ENCODE measurements at regions not wholly inside any gene's neighbourhood (a gene's known extent, or its start where the extent isn't known, plus 50 kb on each side); places are given as distances from the start of the nearest gene placed in this dataset.

DNA sequence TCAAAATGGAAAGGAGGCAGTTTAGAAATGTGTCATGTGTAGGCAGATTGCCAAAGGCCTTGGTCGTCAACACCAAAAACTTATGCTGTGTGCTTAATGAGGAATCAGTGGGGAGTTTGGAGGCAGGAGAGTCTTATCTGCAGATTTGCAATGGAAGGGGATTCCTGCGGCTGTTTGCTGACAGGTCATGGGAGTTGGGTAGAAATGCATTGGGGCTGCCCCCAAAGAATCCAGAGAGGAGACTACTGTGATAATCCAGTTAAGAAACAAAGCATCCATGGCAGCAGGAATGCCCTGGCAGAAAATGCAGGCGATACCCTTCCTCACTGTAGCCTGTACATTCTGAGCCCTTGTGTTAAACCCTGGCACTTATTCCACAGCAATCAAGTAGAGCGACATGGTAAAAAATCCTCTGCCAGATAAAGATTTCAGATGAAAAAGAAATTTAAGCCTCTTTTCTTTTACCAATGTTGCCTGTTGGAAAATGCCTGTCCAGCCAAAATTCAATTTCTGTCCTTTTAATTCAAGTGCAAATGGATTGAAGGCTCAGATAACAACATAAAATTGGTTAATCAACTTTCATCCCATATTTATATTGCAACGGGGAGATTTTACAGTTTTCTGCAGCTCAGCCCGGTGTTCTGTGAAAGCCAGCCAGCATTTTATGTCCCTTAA lies 491.0 kb upstream of the CDH5 start:
- DNase-seq = no peak

DNA sequence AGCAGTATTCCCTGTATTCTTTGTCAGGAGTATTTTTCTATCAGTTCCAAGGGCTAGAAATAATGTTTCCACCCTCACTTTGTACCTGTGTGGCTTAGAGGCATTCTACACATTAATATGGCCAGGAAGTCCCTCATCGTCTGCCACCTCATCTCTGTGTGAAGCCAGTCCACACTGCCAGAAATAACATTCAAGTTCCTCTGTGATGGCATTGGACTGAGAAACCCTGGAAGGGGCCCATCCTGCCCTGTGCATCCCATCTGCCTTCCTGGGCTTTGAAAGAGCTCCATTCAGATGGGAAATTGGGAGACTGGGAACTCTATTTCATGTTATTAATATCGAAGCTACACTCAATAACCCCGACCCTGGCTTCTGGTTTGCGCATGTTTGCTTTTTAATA lies 497.2 kb upstream of the CDH5 start:
- no peak for DNase-seq

DNA sequence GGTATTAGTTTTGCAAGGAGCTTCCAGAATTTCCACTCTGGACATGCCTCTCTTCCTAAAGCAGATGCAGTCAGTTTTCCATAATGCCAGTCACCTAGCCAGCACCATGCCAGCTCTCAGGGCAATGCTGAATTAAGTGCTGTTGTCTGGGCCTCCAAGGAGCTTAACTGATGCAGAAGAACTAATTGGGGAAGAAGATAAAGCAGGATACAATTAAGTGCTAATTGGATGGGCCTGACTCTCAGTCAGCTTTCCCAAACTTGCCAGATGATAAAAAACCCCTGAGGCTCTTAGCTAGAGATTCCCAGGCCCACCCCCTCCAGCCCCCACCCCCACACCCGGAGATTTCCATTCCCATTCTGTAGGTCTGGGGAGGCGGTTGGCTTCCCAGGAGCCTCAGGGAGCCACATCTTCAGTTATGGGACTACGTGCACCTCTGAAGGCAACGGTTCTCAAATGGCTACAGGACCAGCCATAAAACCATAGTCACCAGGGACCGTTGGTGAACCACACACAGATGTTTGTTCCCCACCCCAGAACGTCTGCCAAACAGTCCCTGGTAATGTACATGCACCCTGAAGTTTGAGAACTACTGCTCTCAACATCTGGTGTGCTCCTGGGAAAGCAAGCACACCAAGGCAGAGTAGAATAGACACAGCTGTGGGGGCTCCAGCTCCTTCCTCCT lies 499.1 kb upstream of the CDH5 start:
- DNase-seq = no peak

DNA sequence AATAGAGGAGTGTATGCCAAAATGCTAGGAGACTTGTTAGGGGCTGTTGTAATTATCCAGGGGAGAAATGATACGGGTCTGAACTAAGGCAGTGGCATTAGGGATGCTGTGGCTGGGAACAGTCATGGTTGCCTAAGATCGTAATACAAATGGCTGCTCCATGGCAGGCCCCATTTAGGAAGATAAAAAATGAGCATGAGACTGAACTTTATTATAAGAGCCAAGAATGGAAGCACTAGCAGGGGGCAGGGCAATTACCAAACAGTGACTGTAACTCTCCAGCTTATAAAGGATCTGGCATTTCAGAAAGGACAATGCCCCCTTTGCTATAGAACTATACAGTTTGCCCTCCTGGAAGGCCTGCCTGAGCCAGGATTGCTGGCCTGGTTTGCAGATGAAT lies 503.3 kb upstream of the CDH5 start:
- DNase-seq = no peak

DNA sequence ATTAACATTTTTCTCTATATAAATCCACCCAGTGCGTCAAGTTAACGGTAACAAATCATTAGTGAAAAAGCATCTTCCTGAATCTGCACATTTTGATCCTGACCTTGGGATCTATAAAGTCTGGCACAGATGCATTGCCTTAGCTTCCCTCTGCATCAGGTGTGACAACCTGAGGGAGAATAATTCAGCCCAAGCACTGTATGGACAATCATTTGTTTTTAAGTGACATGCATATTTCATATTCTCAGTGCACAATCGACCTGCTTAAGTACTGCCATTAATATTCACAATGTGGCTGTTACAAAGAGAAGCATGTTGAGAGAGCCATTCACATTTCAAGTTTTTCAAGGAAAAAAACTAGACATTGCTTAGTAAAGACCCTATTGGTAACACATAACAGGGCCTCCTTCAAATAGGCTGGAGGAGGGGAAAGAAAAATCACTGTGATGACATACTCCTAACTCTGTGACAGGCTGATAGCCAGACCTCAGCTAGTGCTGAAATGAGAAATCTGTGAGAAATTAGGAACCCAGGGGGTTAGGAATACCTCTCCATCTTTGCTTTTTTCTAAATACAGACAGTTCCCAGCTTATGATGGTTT lies 505.3 kb upstream of the CDH5 start:
- DNase-seq = no peak

DNA sequence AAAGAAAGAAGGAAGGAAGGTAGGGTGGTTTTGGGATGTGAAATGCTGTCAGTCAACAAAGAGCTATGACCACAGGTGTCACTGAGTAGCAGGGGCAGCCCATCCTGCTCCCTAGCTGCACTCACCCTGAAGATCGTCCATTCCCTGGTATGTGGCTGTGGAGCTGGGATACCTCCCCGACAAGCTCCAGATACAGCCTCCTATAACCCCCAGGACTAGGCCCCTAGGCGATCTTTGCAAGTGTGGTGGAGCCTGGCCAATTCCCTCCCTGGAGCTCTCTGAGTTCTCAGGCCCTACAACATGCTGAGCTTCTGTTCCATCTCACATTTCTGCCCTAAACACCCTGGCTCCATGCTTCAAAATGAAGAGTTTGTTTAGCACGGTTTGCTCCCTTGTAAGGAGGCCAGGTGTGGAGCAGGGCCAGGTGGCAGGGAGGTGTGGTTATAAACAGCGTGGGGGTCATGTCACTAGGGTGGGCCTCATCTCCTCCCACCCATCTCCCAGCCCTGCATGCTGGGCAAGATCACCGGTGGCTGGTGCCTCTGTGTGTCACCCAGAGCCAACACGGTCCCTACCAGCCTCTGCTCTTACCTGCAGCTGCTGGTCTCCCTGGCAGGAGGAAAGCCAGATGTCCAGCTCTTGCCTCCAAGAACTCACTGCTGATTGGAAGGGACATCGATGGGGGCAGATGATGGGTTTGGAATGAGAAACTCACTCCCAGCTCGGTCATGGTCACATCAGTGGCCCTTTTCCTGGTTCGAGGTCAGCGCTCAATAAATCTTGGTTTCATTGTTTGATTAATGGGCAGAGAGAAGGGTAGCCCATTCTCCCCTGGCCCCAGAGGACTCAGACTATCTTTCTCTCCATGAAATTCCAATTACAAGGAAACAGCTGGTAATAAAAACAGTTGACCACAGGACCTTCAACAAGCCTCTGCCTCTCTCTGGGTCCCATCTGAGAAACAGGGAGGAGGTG lies 511.0 kb upstream of the CDH5 start:
- no peak for DNase-seq

DNA sequence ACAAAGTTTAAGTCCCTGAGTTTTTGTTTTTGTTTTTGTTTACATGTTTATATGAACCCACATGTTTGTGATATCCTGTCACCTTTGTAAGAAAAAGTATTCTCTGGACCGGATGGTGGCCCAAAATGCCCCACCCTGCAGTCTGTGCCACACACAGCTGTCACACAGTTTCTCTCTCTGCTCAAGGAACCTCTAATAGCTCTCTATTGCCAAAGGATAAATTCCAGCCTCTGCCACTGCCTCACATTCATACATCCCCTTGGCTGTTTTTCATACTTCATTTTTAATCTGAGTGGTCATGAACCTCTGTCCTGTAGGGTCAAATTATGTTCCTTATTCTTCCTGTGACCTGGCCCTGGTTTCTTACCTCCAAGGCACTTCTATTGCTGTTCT lies 520.3 kb upstream of the CDH5 start:
- no peak for DNase-seq

DNA sequence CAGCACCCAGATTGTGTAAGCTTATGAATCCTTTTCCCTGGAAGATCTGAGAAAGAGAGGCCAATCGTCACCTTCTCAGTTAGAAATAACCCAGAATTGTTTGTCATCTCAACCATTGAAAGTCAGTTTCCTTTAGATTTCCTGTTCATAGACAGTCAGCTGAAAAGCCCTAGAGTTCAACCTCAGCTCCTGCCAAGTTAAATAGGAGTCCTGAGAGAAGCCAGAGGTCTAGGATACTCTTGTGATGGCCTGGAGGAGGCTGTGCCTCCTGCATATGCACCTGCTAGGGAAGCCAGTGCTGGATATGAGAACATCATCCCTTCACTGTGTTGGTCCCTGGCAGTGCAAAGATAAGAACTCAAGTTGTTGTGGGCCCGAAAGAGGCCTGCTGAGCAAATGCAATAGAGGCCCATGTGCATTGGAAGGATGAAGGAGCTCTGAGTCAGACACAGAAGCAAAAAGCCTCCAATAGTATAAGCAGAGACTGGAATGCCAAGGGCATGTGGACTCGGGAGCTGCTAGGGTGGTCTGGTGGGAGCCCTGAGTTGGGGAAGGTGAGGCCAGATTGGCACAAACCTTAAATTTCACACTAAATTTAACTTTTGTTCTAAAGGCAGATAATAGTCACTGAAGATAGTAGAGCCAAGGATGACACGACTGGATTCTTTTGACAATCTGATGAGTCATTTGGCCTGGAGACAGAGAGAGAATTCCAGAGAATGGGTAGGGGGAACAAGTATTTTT lies 520.9 kb upstream of the CDH5 start:
- DNase-seq = no peak

DNA sequence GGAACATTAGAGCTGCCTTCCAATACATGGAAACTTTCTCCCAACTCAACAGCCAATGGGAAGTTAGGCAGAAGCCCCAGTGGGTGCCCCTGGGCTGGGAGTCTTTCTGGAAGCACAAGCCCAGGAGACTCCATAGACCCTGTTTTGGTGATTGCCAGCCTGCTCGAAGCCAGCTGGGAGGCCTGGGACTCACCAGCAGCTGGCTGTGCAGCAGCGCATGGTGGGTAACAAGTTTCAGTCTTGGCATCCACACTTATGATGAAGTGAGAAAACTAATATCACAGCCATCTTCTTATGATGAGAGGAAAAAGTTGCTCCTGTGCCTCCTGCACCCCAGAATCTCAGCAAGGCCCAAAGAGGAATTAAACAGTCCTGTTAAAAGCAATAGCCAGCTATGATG lies 522.5 kb upstream of the CDH5 start:
- DNase-seq = no peak

DNA sequence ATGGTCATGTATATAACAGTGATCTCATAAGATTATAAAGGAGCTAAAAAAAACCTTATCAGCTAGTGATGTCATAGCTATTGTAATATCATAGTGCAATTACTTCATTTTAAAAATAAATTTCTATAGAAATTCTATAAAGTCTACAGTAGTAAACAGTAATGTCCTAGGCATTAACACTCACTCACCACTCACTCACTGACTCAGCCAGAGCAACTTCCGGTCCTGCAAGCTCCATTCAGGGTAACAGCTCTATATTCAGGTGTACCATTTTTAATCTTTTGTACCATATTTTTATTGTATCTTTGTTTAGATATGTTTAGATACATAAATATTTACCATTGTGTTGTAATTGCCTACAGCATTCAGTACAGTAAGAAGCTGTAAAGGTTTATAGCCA lies 524.4 kb upstream of the CDH5 start:
- DNase-seq = no peak

DNA sequence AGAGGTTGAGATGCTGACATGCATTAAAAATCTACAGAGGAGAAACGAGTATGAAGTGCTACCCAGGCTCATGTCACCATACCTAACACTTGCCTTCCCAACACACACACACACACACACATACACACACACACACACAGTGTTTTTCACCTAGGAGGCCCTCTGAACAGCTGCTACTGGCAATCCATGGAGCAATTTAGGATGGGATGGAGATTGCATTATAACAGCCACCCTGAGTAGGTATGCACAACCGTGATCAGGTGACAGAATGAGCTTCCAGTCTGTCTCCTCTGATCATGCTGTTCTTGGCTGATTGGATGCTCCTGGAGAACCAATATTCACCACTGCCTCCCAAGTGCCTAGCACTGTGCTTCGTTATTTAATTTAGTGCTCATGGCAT lies 528.5 kb upstream of the CDH5 start:
- no peak for DNase-seq

DNA sequence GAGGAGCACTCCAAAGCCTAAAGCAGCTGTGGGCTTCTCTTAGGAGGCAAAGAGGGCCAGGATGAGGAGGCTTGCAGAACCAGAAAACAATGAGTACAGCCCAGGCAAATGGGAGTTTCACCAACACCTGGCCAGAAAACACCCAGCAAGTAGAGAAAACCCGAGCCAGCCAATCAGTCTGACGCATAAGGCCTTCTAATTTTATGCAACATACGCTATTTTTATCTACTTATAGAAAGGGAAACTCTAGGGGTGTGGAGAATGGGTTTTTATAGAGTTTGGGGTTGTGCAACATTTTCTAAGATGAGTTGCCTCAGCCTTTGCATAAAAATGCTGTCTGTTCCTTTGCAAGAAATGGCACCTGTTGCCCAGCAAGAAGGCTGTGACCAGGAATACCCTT lies 529.0 kb upstream of the CDH5 start:
- DNase-seq = no peak

DNA sequence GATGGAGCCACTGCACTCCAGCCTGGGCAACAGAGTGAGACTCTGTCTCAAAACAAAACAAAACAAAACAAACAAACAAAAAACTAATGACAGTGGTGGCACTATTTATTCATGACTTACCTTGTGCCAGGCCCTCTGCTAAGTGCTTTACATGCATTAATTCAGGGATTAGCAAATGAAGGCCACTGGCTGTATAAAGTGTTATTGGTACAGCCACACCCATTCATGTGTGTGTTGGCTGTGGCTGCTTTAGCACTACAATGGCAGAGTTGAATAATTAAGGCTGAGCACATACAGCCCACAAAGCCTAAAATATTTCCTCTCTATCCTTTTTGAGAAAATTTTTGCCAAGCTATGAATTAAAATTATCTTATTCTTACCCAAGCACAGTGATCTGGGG lies 531.8 kb upstream of the CDH5 start:
- no peak for DNase-seq

DNA sequence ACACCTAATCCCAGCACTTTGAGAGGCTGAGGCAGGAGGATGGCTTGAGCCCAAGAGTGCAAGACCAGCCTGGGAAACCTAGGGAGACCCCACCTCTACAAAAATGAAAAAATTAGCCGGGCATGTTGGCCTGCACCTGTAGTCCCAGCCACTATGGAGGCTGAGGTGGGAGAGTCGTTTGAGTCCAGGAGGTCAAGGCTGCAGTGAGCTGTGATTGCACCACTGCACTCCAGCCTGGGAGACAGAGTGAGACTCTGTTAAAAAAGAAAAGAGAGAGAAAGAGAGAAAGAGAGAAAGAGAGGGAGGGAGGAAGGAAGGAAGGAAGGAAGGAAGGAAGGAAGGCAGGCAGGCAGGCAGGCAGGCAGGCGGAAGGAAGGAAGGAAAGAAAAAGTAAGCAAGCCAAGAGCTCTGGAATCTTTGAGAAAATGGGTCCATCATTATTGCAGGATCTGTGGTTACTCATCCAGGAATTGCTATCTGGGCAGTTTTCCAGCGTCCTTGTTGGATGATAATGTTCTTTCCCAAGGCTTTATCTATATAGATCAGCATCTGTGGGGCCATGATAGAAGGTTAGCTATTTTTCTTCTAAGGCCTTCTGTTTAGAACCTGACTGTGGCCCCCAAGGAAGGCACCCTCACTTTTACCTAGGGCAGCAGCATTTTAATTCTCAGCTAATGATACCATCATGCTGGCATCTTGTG lies 533.2 kb upstream of the CDH5 start:
- DNase-seq = no peak

DNA sequence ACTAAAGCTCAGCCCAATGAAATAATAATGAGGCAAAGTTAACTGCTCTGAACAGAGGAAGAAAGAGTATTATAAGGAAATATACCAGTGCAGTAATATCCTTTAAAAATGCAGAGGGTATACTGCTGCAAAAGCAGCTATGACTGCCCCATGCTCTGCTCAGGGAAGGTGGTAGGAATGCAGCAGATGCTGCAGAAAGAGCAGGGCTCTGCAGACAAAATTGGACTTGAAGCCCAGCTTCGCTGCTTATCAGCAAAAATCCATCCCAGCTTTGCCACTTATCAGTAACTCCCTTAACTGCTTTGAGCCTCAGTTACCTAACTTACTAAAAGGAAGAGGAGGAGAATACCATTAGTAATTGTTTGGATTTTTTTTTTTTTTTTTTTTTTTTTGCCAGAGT lies 533.8 kb upstream of the CDH5 start:
- no peak for DNase-seq

DNA sequence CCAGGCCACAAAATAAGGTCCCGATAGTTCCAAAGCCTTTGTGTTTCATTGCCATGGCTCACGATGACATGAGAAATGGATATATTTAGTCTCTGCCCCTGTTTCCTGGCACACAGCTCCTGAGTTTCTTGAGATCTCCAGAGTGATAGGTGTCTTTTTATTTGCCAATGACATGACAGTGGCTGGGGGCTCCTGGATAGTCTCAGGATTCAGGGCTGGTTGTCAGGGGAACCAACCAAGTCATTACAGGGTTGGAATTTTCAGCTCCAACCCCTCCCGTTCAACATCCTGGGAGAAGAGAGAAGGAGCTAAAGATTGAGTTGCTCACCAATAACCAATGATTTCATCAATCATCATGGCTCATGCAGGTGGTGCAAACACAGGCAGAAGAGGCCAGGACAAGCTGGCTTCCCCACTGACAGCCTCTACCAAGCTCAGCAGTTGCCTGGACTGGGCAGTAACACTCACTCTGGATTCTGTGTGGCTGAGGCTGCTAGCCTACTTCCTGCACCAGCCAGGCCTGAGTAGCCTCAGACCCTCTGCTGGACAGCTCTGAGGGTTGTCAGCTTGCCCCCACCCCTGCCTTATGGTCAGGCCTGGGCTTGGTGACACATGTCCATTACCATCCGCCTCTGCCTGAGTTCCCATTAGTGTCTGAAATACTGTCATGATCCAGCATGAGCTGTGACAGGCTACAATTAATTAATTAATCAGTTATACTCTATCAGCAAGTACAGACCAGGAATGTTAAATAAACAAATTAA lies 534.4 kb upstream of the CDH5 start:
- DNase-seq = no peak

DNA sequence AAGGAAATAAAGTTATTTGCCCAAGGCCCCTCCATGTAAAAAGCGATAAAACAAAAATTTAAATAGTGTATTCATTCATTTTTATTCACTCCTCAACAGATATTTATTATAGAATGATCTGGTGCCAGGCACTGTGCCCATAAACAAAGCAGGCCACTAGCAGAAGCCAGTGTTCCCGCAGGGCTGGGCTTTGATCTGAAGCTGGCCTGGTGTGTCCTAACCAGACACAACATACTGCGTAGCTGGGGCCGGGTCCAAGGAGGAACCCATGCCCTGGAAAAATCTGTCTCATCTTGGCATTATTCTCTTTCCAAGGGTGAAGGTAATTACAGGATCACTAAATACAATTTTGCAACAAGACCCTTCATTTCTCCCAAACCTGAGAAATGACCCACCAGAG lies 537.4 kb upstream of the CDH5 start:
- no peak for DNase-seq

DNA sequence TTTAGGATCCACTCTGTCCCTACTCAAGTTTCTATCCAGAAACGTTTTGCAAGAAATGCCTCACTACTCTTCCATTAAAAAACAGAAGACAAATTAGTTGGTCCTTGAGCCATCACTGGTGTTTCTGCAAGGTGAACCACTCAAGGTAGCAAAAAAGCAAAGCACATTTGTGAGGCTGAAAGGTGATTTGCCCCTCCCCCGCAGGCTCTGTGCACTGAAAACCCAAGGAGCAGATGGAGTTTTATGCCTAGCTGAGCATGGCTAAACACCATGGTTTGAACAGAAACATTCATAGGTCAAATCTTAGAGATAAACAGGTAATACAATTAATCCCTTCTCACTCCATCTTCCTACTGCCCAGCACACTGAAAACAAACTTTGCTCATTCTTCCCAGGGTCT lies 538.2 kb upstream of the CDH5 start:
- DNase-seq = no peak

DNA sequence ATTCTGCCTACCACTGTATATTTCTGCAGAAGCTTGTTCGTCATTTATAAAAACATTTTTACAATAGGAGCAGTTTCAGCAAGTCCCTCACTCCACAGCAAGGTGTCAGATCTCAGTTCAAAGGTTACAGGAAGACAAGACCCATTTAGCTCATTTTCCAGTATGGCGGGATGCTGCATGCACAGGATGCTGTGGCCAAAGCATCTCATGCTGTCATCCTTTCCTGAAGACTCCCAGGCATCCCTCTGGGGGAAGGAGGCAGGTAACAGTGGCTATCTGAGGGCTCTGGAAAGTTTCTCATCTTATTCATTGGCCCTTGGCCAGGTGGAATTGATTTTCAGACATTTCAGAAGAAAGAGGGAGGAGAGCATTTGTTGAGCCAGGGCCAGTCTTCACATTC lies 539.3 kb upstream of the CDH5 start:
- DNase-seq = no peak

DNA sequence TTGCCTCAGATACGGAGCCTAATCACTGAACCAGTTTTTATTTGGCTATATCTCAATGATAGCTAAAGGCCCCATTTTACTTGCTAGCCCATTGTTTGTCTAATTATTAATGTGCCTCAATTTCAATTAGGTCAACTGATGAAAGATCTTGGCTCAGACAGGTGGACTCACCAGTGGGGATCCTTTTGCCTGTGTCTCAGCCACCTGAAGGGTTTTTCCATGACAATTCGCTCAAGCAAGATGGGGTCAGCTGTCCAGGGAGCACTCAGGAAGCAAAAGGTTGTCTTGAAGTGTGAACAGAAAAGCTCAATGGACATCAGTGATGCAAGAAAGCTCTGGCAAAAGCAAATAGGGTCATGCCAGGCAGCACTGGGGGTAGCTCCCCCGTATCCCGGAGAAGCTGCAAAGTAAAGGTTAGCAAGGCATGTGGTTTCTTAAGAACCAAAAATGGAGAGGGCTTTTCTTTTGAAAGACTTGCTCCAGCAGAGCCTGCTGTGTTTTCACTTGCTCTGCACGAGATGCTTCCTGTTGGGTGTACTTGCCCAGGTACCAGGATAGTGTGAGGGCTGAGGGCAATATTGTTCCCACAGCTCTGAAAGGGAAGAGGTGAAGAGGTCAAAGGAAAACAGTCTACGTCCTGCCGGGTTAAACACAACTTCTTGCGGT lies 541.2 kb upstream of the CDH5 start:
- DNase-seq = no peak

DNA sequence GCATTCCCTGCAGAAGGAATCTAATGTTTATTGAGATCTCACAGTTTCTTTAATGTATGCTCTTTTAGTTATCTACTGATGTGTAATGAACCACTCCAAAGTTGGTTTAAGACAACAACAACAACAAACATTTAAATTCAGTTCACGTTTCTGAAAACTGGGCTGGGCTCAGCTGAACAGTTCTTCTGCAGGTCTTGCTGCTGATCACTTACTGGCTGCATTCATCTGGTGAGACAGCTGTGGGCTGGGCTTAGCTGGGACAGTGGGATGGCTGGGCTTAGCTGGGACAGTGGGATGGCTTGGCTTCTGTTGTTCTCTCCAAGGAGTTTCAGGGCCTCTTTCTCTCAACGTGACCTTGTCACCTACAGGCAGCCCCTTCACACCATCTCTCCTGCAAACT lies 544.3 kb upstream of the CDH5 start:
- DNase-seq = no peak
